Type B pancreatic cell (in vitro differentiated cells): ENCODE measurements at regions not wholly inside any gene's neighbourhood (a gene's known extent, or its start where the extent isn't known, plus 50 kb on each side); places are given as distances from the start of the nearest gene placed in this dataset.
A peak's percentile ranks its signal among the peaks of the same experiment; 100 is the strongest.

Experiments used
- DNase-seq: peaks from one replicate; pipeline ENCODE4 v3.0.0; 2021; ENCODE audit warnings: mixed read lengths; ENCODE audit not compliant: unreplicated experiment; ENCODE audit errors: extremely low spot score
- H3K27ac Mint-ChIP-seq: 2 replicates; pipeline ENCODE4 v1.8.0; 2021; ENCODE audit warnings: mild to moderate bottlenecking, mixed read lengths
- H3K27me3 Mint-ChIP-seq: 2 replicates; pipeline ENCODE4 v1.8.0; 2021; ENCODE audit warnings: mixed read lengths
- H3K36me3 Mint-ChIP-seq: 2 replicates; pipeline ENCODE4 v1.8.0; 2021; ENCODE audit warnings: mixed read lengths
- H3K4me1 Mint-ChIP-seq: one replicate; pipeline ENCODE4 v1.8.0; 2021; ENCODE audit warnings: mixed read lengths; ENCODE audit not compliant: unreplicated experiment
- H3K4me3 Mint-ChIP-seq: 2 replicates; pipeline ENCODE4 v1.8.0; 2021; ENCODE audit warnings: mild to moderate bottlenecking, mixed read lengths
- H3K9me3 Mint-ChIP-seq: 2 replicates; pipeline ENCODE4 v1.8.0; 2021; ENCODE audit warnings: mixed read lengths
- CTCF ChIP-seq: fragments of 200-600 bp; sonication (generic); conservative IDR thresholded peaks from 2 replicates; pipeline ENCODE4 v1.5.0; 2021; ENCODE audit warnings: antibody characterized with exemption, mild to moderate bottlenecking

GRCh38 chr5:74990194-74990593, 62.2 kb downstream of the GCNT4 start:
- H3K36me3 Mint-ChIP-seq = no peaks in the 10 kb centered on the region
- H3K4me3 Mint-ChIP-seq = no peak overlapping the region
- no peak for TF ChIP-seq CTCF
- H3K9me3 Mint-ChIP-seq = no peaks in the 10 kb centered on the region
- no peaks in the 10 kb centered on the region for H3K27me3 Mint-ChIP-seq
- no peaks in the 10 kb centered on the region for H3K4me1 Mint-ChIP-seq
- DNase-seq = no peak
- no peak overlapping the region for H3K27ac Mint-ChIP-seq

GRCh38 chr5:74988273-74988983, 63.9 kb downstream of the GCNT4 start:
- Mint-ChIP-seq H3K36me3 (no peaks in the 10 kb centered on the region), H3K9me3 (no peaks in the 10 kb centered on the region), H3K27ac (no peak overlapping the region), H3K4me1 (no peaks in the 10 kb centered on the region), H3K4me3 (no peak overlapping the region), H3K27me3 (no peaks in the 10 kb centered on the region)
- DNase-seq = no peak
- TF ChIP-seq CTCF = peak; percentile 53

DNA sequence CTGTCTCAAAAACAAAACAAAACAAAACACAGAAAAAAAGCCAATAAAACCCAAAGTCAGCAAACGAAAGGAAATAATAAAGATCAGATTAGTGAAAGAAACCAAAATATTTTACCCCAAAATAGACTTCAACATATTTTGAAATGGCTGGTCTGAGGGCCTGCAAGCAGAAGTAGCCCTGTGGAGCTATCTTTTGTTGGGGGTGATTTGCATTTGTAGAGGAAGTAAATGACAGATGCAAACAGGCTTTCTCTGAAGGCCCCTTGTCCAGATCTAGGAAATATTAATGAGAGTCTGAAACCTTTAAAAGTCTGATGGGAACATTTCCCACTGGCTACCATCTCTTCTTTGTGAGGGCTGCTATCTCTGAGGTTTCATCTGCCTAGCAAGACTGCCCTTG, 74.0 kb downstream of the GCNT4 start:
- Mint-ChIP-seq H3K4me1 (no peaks in the 10 kb centered on the region), H3K27me3 (no peaks in the 10 kb centered on the region), H3K9me3 (peaks cover 8% of the 10 kb centered on the region), H3K36me3 (peaks cover 3% of the 10 kb centered on the region), H3K4me3 (no peak overlapping the region), H3K27ac (no peak overlapping the region)
- no peak for TF ChIP-seq CTCF
- no peak for DNase-seq

DNA sequence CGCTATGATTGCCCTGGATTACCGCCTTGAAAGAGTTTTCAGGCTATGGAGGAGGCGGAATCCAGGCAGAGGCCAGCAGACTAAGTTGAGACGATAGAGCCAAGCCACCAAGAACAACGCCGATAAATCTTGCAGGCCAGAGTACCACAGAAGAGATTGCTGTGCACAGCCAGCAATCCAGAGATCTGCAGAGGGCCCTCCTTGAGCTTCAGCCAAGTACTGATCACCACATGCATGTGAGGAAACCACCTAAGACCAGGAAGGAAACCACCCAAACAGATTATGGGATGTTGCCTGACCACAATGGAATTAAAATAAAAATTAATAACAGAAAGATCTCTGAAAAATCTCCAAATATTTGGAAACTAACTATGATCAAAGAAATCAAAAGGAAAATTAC, 74.9 kb downstream of the GCNT4 start:
- Mint-ChIP-seq H3K4me1 (no peaks in the 10 kb centered on the region), H3K27me3 (no peaks in the 10 kb centered on the region), H3K27ac (no peak overlapping the region)

DNA sequence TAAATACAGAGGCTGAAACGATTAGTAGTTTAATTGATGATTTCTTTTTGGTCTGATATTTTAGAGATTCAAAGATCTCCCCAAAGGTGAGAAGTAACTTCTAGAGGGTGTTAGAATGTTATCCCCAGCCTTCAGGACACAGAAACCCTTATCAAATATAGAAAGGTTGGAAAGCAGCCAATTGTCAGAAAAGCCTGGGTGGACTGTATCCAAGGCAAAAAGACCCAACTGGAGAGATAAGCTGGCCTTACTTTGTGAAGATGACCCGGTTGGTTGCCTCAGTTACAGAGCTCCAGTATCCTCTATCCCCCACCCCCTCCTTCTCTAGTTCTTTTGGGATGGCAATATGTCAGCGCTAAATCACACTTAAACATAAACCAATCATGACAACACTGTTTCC, 75.7 kb downstream of the GCNT4 start:
- no peak for DNase-seq
- Mint-ChIP-seq H3K9me3 (peaks cover 8% of the 10 kb centered on the region), H3K27me3 (no peaks in the 10 kb centered on the region), H3K4me1 (no peaks in the 10 kb centered on the region), H3K4me3 (no peak overlapping the region), H3K27ac (no peak overlapping the region), H3K36me3 (peaks cover 3% of the 10 kb centered on the region)
- no peak for TF ChIP-seq CTCF

More for the DNA sequence above, 74.9 kb downstream of the GCNT4 start:
- peaks cover 8% of the 10 kb centered on the region for H3K9me3 Mint-ChIP-seq
- DNase-seq = no peak
- peaks cover 3% of the 10 kb centered on the region for H3K36me3 Mint-ChIP-seq
- H3K4me3 Mint-ChIP-seq = no peak overlapping the region
- TF ChIP-seq CTCF = no peak
